ENCODE measurements at regions not wholly inside any gene's neighbourhood (a gene's known extent, or its start where the extent isn't known, plus 50 kb on each side); places are given as distances from the start of the nearest gene placed in this dataset.

GRCh38 chr10:131700032-131700431, 200.8 kb upstream of the PPP2R2D start:
- TF ChIP-seq CTCF (IDR thresholded peaks at IDR 0.05; ENCODE audit: low read length): no peak
- TF ChIP-seq EZH2phosphoT487 (IDR thresholded peaks at IDR 0.05; ENCODE audit: low read length): no peak
- no peak for TF ChIP-seq EZH2 (optimal IDR thresholded peaks at IDR 0.05; ENCODE audit: low read depth, low read length)

All from MM.1S (cell line).